Colon (tissue), 2 donors: ENCODE measurements at regions not wholly inside any gene's neighbourhood (a gene's known extent, or its start where the extent isn't known, plus 50 kb on each side); places are given as distances from the start of the nearest gene placed in this dataset.

Experiments
- FAIRE-seq: peaks from 2 replicates; lab custom pipeline; 2012; peaks lifted over from hg19 to GRCh38; lab: Jason Lieb, UNC
- donor health status: control.
- donor health status: control.

DNA sequence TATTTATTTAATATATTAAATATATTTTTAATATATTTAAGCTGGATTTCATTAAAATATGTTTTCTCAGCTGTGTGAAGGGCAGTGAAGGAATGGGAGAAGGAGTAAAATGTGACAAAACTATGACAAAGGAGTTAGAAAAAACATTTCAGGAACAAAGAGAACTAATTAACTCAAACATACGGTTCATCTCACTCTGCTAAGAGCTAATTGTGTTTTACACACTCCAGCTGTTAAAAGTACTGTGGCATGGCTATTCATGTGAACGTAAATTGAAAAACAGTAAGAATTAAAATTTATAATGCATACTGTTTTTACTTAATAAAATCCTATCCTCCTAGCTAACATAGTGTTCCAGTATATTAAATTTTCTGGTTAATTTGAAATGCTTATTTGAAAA lies 262.5 kb upstream of the GNAI1 start:
- FAIRE-seq, result no peak

DNA sequence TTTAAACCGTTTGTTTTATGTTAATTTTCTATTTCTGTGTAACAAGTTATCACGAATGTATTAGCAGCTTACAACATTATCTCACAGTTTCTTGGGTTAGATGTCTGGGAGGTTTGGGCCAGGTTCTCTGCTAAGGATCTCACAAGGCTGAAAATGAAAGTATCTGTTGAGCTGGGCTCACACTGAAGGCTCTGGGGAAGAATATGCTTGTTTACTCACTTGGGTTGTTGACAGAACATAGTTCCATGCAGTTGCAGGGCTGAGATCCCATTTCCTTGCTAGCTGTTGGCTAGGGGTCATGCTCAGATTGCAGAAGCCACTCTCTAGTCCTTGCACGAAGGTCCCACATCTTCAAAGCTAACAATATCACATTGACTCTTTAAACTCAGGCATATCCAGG lies 266.6 kb upstream of the GNAI1 start:
- FAIRE-seq, result no peak

DNA sequence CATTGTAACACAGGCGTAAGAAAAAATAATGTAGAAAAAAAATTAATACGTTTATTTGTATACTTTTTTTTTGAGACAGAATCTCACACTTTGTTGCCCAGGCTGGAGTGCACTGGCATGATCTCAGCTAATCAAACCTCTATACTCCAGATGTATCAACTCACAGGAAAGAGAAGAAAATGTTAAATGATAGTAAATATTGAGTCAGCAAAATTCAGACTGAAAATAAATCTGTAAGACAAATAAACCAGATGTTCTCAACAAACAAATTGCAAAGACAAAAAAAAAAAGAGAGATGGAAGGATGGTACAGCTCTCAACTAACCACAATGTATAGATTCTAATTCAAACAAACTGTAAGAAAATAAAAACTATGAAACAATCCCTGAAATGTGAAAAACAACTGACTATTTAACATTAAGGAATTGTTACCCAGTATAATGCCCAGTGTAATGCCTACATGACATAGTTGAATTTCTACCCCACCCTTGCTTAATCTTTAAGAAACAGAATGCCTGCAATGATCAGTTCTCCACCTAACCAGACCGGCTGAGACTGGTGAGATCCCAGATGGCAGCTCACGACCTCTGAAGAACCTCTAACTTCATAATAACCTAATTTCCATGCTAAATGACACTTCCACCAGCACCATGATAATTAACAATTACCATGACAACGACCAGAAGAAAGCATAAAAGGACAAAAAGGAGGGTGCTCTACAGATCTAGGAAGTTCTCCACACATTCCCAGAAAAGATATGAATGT lies 272.0 kb upstream of the GNAI1 start:
- no peak for FAIRE-seq

DNA sequence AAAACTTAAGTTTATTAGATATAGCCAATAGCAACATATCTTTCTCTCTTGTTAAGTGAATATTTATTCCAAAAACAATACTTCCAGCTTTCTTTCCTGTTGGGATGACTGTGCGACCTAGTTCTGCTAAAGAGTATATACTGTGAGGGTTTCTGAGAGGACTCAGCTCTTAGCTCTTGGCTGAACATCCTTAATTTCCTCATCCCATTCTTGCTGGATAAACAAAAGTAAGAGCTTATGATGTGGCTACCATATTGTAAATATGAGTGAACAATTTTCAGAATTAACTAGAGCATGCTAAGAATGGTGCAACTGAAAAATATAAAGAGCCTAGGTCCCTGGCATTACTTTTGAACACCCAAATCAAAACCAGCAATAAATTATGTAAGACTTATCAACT lies 279.5 kb upstream of the GNAI1 start:
- FAIRE-seq, result no peak

DNA sequence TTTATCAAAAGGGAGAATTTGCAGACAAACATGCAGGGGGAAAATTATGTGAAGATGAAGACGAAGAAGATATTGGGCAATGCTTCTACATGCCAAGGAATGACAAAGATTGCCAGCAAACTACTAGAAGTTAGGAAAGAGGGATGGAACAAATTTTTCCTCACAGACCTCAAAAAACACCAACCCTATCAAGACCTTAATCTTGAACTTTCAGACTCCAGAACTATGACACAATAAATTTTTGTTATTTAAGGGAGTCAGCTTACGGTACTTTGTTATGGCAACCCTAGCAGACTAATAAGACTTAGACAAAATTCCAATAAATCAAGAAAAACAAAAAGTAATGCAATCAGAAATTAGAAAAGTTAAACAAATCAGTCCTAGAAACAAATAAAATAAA lies 280.0 kb upstream of the GNAI1 start:
- no peak for FAIRE-seq

DNA sequence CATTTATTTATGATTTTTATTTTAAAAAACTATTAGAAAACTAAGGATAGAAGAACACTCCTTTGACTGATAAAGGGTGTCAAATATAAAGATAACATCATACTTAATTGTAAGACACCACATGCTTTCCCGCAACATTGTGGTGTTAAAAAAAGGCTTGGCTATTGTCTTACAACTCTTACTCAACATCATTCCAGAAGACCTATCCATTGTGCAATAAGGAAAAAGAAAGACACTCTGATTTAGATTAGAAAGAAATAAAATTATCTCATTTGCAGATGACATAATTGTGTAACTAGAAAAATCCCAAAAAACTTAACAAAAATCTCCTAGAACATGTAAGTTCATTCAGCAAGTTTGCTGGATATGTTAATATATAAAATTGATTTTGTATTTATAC lies 296.7 kb upstream of the GNAI1 start:
- no peak for FAIRE-seq

DNA sequence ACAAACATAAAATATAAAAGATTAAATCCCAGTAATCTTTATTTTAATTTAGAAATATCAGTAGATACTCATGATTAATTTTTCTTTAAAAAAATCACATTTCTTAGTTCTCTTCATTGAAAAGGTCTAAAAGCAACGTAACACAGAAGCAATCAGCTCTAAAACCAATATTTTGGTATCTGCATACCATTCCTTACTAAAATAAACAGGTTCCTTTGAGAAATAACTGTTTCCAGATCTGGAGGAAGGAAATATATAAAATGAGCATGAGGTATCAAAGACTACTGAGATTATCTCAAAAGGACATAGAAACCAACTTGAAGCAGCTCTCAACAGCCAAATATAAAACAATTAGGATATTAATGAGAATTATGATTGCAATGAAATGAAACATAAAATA lies 301.0 kb upstream of the GNAI1 start:
- no peak for FAIRE-seq

DNA sequence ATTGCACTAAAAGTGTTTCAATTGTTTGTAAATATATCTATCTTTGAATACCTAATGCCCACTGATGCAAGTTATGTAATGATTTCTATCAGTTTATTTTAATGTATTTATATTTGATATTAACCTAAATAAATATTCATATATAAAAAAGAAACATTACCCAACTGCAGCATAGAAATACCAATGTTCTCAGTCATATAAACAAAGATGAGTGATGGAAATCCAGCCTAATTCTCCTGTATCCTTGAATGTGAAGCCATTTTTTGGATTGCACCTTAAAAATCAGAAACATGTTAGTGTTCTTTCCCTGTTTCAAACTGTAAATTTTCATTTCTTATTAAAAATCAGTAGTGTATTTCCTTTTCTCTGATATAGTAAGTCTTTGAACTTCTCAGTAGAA lies 305.8 kb upstream of the GNAI1 start:
- FAIRE-seq, result no peak

DNA sequence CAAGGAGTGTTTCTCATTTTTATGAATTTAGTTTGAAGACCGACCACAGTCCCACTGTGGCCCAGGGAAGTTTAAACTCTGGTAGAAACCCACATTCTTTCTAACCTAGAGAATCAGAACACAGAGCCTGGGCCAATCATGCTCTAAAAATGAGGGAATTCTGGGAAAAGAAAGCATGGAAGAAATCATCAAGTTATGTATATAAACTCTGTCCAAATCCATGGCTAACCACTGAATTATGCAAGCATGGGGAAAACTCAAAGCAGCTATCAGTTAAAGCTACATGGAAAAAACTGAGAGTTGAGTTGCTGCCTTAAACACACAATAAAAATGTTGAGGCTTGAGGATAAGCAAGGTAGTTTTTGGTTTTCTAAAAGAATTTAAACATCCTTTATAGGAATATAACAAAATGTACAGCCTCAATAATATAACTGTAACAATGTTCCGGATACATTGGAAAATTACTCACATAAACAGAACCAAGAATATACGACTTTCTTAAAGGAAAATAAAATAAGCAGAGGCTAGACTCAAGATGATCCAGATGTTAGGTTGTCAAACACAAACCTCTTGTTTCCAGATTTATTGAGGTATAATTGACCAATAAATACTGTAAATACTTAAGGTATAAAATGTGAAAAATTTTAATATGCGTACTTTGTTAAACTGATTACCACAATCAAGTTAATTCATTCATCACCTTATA lies 311.2 kb upstream of the GNAI1 start:
- no peak for FAIRE-seq

DNA sequence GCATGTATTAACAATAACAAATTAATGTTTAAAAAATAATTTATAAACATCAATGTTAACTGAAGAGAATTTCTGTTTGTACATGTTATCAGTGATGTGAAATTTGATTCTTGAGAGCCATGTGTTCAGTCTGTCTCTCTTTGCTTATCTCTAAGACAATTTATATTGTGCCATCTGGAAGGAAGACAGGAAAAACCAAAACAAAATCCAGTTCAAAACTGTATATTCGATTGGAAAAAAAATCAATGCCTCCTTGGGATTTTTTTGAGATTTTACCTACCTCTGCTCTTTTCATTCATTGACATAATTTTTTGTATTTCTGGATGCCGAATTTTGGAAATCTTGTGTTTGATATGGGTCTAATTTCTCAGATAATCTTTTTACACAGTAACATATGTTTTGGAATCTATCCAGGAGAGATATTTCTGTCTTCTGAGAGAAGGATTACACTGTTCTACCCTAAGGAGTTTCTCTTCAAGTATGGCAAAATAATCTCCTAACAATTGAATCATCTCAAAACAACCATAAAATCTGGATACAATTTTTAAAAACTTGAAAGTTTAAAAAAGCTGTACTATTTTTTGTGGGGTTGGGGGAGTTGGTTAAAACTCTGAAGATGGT lies 311.9 kb upstream of the GNAI1 start:
- FAIRE-seq, result no peak

DNA sequence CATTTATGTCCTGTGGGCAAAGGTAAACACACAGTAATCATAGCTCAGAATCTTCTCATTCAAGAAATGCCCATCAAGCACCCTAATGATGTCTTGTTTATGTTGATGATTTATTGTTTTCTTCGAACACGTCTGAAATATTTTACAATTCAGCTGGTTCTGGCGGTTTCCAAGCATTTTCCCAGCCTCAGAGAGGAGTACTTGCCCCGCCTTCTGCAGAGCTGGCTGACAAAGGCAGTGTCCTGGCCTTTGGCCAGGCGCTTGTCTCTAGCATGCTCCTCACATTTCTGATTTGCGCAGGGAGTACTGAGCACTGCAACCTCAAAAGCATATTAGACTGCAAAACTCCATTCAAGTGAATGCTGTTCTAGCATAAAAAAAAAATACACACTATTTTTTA lies 314.2 kb upstream of the GNAI1 start:
- no peak for FAIRE-seq

DNA sequence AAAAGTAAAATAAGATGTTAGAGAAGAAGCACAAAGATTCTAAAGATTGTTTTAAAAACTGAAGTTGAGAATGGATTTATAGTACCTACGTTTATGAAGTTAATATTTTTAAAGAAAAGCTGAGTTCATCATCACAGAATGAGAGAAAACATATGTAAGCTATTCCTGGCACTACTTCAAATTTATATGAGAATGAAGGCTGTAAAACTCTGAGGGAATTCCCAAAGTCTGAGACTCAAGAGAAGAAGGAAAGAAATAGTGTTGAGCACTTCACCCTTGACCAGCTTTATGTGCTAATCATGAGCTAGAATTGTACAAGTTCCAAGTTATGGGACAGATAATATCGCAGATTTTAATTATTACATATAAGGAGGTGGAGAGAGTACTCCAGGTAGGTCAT lies 323.7 kb upstream of the GNAI1 start:
- FAIRE-seq, result no peak

DNA sequence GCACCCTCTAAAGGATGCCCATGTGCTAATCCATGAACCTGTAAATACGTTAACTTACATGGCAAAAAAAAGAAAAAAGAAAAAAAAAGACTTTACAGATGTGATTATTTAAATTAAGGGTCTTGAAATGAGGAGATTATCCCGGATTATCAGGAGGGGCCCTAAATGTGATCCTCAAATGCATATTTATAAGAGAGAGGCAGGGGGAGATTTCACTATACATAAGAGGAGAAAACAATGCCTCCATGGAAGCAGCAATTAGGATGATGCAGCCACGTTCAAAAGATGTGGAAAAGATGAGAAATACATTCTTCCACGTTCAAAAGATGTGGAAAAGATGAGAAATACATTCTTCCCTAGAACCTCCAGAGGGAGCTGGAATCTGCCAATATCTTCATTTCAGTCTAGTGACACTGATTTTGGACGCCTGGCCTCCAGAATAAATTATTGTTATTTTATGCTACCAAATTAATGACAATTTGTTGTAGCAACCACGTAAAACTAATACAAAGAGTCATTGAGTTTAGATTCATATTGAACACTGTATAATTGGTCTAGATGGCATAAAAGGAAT lies 328.4 kb upstream of the GNAI1 start:
- FAIRE-seq, result no peak

DNA sequence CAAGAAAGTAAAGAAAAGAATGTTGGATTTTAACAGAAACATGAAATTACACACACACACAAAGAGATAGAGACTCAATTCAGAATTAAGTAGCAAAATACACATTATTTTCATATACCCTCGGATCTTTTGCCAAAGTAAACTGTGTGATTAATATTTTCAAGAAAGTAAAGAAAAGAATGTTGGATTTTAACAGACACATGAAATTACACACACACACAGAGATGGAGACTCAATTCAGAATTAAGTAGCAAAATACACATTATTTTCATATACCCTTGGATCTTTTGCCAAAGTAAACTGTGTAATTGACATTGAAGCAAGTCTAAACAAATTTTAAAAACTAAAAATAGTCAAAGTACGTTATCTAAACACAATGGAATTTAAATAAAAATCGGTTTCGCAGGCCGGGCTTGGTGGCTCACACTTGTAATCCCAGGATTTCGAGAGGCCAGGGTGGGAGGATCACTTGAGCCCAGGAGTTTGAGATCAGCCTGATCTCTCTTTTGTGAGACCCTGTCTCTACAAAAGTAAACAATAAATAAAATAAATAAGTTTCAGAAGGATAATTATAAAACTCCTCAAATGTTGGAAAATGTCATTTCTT lies 337.3 kb upstream of the MAGI2 start:
- FAIRE-seq, result no peak

DNA sequence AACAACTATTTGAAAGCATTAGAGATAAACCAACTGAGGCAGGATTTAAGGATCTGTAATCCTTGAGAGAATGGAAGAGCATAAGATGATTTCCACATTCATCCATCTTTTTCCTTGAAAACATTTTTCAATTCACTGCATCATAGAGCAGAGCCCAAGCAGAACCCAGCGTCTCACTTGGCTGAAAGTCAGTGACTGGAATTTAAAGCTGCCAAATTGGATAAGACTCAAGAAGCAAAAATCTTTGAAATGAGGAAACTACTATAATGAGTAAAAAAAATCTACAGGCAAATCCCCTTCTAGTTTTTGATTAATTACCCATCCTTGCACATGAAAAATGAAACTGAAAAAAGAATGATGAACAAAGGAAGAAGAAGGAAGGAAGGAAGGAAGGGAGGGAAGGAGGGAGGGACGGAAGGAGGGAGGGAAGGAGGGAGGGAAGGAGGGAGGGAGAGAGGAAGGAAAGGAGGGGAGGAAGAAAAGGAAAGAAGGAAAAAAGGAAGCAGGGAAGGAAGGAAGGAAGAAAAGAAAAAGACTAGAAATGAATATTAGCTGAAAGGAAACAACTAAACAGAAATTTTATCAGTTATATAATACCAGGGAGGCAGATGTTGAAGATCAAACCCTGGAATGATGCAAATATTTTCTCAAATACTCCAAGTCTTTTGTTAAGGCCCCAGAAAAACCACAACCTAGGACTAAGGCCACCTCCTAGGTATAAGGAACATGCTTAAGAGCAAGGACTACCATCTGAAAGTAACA lies 336.3 kb upstream of the MAGI2 start:
- FAIRE-seq, result no peak

DNA sequence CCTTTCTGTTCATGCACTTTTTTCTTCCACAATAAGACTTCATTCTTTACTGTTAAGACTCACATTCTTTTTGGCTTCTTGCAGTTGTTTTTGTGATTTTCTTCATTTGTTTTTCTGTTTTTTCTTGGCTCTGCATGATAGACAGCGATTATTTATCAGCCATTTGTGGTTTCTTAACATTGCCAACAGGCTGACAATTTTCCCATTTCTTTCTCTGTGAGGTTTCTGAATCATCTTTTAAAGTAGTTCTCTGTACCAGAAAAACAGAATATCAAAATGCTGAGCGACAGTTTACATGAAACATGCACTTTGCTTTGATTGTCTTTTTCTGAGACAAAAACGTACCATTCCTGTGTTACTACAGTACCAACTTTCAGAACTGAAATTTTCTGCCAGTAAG lies 334.2 kb upstream of the MAGI2 start:
- no peak for FAIRE-seq

DNA sequence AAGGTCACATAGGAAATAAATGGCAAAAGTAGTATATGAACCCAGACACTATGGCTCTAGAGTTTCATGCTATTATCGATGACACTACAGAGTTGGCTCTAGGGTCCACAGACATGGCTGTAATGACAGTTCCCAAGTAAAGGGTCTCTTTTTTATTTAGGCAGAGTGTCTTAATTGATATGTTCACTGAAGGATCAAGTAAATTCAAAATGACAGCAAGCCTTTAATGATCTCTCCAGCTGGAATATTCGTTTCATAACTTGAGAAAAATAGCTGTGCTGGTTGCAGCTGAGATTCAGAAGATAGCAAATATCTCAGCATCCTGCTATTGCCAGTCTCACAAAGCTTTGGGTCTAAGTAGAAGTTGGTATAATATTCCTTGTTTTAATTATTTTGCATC lies 333.6 kb upstream of the MAGI2 start:
- FAIRE-seq, result no peak

DNA sequence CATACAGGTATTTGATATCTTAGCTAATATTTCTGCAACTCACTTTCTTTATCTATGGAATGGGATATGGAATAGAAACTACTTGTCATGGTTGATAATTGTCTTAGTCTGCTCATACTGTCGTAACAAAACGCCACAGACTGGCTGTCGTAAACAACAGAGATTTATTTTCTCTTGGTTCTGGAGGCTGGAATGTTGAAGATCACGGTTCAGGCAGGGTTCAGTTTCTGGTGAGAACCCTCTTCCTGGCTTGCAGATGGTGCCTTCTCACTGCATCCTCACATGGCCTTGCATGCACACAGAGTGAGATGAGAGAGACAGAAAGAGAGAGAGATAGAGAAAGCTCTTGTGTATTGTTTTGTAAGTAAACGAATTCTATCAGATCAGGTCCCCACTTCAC lies 332.7 kb upstream of the MAGI2 start:
- FAIRE-seq, result no peak

DNA sequence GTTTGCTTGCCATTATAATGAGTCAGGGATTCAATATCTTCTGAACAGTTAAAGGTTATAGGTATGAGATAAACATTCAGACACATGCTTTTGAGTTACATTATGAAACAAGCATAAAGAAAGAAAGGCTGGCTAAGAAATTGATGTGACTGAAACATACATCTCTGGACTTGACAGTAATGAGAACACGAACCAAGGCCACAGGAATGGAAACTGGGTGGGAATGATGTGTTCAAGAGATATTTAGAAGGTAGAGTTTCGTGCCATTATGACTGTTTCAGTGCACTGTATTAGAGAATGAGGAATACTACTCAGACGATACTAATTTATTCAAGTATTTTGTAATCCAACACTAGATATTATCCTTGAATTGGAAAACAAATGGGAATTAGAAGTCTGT lies 332.1 kb upstream of the MAGI2 start:
- FAIRE-seq, result no peak

DNA sequence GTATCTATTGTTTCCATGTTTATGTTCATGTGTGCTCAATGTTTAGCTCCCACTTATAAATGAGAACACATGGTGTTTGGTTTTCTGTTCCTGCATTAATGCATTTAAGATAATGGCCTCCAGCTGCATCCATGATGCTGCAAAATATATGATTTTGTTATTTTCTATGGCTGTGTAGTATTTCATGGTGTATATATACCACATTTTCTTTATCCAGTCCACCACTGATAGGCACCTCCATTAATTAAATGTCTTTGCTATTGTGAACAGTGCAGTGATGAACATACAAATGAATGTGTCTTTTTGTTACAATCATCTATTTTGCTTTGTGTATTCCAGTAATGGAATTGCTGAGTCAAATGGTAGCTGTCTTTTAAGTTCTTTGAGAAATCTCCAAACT lies 329.4 kb upstream of the MAGI2 start:
- no peak for FAIRE-seq

DNA sequence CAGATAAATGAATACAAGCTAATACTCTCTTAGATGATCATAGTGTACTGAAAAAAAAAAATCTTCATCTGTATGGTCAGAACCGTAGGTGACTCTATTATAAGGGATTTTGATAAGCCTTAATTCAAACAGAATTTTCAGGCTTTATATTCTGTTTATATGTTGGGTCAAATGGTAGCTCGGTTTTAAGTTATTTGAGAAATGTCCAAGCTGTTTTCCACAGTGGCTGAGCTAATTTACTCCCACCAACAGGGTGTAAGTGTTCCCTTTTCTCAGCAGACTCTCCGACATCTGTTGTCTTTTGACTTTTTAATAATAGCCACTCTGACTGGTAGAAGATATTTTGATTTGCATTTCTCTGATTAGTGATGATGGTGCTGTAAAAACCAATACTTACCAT lies 328.8 kb upstream of the MAGI2 start:
- no peak for FAIRE-seq

DNA sequence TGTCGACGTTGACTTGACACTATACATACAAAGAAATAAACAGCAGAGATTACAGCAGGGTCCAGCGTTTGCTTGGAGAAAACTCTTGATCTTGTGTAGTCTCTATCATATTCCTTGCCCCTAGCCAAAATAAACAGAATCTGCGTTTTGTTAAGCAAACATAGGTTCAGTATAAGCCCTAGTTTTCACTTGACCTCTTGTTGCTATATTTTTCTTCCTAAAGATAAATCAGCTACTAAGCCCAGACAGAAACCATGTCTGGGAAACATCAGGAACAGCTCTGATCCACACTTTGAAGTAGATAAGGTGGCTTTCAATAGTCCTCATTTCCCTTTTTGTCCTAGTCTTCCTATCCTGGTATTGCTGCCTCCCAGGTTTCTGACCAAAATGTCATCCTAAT lies 328.2 kb upstream of the MAGI2 start:
- no peak for FAIRE-seq
